ENCODE measurements at regions not wholly inside any gene's neighbourhood (a gene's known extent, or its start where the extent isn't known, plus 50 kb on each side); places are given as distances from the start of the nearest gene placed in this dataset.

GRCh38 chr2:14567561-14567960 lies 65.0 kb upstream of the LRATD1 start:
- TF ChIP-seq CTCF (conservative IDR thresholded peaks at IDR 0.05 in 1 of 2, IDR thresholded peaks at IDR 0.05 in 1 of 2; ENCODE audit: low read depth in 1 of 2, low read length in 2 of 2): no peak
- TF ChIP-seq EZH2 (IDR thresholded peaks at IDR 0.05; ENCODE audit: low read length, missing control alignments): no peak
